ENCODE measurements at regions not wholly inside any gene's neighbourhood (a gene's known extent, or its start where the extent isn't known, plus 50 kb on each side); places are given as distances from the start of the nearest gene placed in this dataset.

GRCh38 chr2:122319539-122320132 lies 564.2 kb downstream of the TSN start:
- H3K27ac ChIP-seq, result no peak overlapping the region
- H3F3A ChIP-seq (ENCODE audit: insufficient read depth, low read depth), result no peaks in the 10 kb centered on the region
- H2AFZ ChIP-seq, result no peak overlapping the region
- ChIA-PET CTCF (no interaction called here), POLR2A (ENCODE audit: unreplicated experiment) (no interaction called here)
- H3K36me3 ChIP-seq (ENCODE audit: low read depth), result no peaks in the 10 kb centered on the region
- H3K9me3 ChIP-seq (ENCODE audit: insufficient read depth, low read depth), result no peaks in the 10 kb centered on the region
- peaks cover 3% of the 10 kb centered on the region; the same call in 1 of the 2 replicates for H3K27me3 ChIP-seq (ENCODE audit: insufficient read depth, low read depth)
- intact Hi-C loops (cut with micrococcal nuclease; ENCODE audit: unreplicated experiment), result no loop called here
- BruUV-seq (replicated peaks), result no TSS peak
- DNase-seq, result no peak
- no peaks in the 10 kb centered on the region for H3K4me1 ChIP-seq (replicated peaks; ENCODE audit: insufficient read depth)
- H3K4me2 ChIP-seq, result no peak overlapping the region
- H4K20me1 ChIP-seq (ENCODE audit: insufficient read depth), result no peaks in the 10 kb centered on the region
- no peaks in the 10 kb centered on the region for H3K9me2 ChIP-seq (ENCODE audit: insufficient read depth)
- H3K4me3 ChIP-seq, result no peak overlapping the region
- no peaks in the 10 kb centered on the region for H3K79me2 ChIP-seq (ENCODE audit: low read depth)
- no peak for TF ChIP-seq EZH2 (IDR thresholded peaks at IDR 0.05; ENCODE audit: low read depth)
- TF ChIP-seq, protein P1, sequence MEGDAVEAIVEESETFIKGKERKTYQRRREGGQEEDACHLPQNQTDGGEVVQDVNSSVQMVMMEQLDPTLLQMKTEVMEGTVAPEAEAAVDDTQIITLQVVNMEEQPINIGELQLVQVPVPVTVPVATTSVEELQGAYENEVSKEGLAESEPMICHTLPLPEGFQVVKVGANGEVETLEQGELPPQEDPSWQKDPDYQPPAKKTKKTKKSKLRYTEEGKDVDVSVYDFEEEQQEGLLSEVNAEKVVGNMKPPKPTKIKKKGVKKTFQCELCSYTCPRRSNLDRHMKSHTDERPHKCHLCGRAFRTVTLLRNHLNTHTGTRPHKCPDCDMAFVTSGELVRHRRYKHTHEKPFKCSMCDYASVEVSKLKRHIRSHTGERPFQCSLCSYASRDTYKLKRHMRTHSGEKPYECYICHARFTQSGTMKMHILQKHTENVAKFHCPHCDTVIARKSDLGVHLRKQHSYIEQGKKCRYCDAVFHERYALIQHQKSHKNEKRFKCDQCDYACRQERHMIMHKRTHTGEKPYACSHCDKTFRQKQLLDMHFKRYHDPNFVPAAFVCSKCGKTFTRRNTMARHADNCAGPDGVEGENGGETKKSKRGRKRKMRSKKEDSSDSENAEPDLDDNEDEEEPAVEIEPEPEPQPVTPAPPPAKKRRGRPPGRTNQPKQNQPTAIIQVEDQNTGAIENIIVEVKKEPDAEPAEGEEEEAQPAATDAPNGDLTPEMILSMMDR (conservative IDR thresholded peaks at IDR 0.05), result no peak

- Histone ChIP-seq H3K4me1 (replicated peaks; ENCODE audit: insufficient read depth) (no peaks in the 10 kb centered on the region), H3K4me2 (no peak overlapping the region), H3K27ac (no peak overlapping the region), H2AFZ (no peak overlapping the region), H3K9me3 (ENCODE audit: insufficient read depth, low read depth) (no peaks in the 10 kb centered on the region), H3K9me2 (ENCODE audit: insufficient read depth) (no peaks in the 10 kb centered on the region), H4K20me1 (ENCODE audit: insufficient read depth) (no peaks in the 10 kb centered on the region), H3K36me3 (ENCODE audit: low read depth) (no peaks in the 10 kb centered on the region), H3K4me3 (no peak overlapping the region), H3K27me3 (ENCODE audit: insufficient read depth, low read depth) (peaks cover 21% of the 10 kb centered on the region), H3K79me2 (ENCODE audit: low read depth) (no peaks in the 10 kb centered on the region), H3F3A (ENCODE audit: insufficient read depth, low read depth) (no peaks in the 10 kb centered on the region)
- TF ChIP-seq, protein P1 (conservative IDR thresholded peaks at IDR 0.05), result no peak
- no peak for TF ChIP-seq EZH2 (IDR thresholded peaks at IDR 0.05; ENCODE audit: low read depth)
- intact Hi-C loops (cut with micrococcal nuclease; ENCODE audit: unreplicated experiment), result no loop called here
- no peak for DNase-seq
- ChIA-PET CTCF (no interaction called here), POLR2A (ENCODE audit: unreplicated experiment) (no interaction called here)
- no TSS peak for BruUV-seq (replicated peaks)
Observed at GRCh38 chr2:122322815-122323214, 567.4 kb downstream of the TSN start.

DNA sequence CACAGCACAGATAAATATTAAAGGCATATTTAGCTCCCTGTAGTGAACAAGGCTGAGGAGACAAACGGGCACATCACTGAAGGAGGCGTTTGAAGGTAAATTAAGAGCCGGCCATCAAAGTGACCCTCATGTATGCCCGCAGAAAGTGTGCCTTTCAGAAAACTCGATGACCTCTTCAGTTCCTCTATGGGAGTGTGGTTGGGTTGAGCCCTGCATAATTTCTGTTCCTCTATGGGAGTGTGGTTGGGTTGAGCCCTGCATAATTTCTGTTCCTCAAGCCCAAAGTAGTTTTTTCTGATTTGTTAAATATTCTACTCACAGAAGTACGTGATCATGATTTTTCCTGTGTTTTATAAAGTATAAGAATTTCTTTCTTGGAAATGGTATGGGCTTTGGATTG lies 568.5 kb downstream of the TSN start:
- Histone ChIP-seq H3K9me3 (ENCODE audit: insufficient read depth, low read depth) (no peaks in the 10 kb centered on the region), H2AFZ (no peak overlapping the region), H3K27ac (no peak overlapping the region), H3K4me2 (no peak overlapping the region), H3F3A (ENCODE audit: insufficient read depth, low read depth) (no peaks in the 10 kb centered on the region), H3K36me3 (ENCODE audit: low read depth) (no peaks in the 10 kb centered on the region), H3K4me3 (no peak overlapping the region), H3K4me1 (replicated peaks; ENCODE audit: insufficient read depth) (no peaks in the 10 kb centered on the region), H3K9me2 (ENCODE audit: insufficient read depth) (no peaks in the 10 kb centered on the region), H3K79me2 (ENCODE audit: low read depth) (no peaks in the 10 kb centered on the region), H4K20me1 (ENCODE audit: insufficient read depth) (no peaks in the 10 kb centered on the region), H3K27me3 (ENCODE audit: insufficient read depth, low read depth) (peaks cover 21% of the 10 kb centered on the region)
- ChIA-PET POLR2A (ENCODE audit: unreplicated experiment) (interaction anchor here (0.6 kb wide), 1 partner anchor 540 kb away, joined by 3 read pairs; no protein-coding TSS in a partner anchor), CTCF (no interaction called here)
- BruUV-seq (replicated peaks), result no TSS peak
- no peak for DNase-seq
- no peak for TF ChIP-seq EZH2 (IDR thresholded peaks at IDR 0.05; ENCODE audit: low read depth)
- TF ChIP-seq, protein P1 (conservative IDR thresholded peaks at IDR 0.05), result no peak
- intact Hi-C loops (cut with micrococcal nuclease; ENCODE audit: unreplicated experiment), result no loop called here

Data from PC-9 (cell line).